ENCODE measurements at regions not wholly inside any gene's neighbourhood (a gene's known extent, or its start where the extent isn't known, plus 50 kb on each side); places are given as distances from the start of the nearest gene placed in this dataset.

DNA sequence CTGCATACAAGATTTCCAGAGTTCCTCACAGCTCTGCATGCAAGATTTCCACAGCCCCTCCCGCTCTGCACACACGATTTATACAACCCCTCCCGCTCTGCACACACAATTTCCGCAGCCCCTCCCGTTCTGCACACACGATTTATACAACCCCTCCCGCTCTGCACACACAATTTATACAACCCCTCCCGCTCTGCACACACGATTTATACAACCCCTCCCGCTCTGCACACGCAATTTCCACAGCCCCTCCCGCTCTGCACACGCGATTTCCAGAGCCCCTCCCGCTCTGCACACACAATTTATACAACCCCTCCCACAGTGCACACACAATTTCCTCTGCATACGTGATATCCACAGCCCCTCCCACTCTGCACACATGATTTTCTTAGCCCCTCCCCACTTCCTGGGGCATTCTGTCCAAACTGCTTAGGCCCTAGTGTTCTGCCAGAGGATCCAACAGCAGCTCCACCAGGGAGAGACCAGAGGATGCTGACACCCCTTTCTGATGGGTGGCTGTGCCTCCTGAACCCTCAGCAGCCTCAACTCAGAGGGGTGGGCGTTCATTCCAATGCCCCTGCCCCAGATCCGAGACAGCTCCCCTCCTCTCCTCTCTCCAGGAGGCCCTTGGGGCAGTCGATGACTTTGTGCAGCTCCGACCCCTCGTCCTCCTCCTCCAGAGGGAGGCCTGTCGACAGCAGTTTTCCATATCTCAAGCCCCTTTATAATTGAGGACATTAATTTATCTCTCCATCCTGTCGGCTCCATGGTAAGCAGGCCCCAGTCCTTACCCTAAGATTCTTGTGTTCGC is 671.7 kb downstream of the BRD1 start:
- no peak for DNase-seq (ENCODE audit: low spot score)

- no peak for DNase-seq (ENCODE audit: low spot score)
These were observed 672.5 kb downstream of the BRD1 start for GRCh38 chr22:49155039-49155769.

DNA sequence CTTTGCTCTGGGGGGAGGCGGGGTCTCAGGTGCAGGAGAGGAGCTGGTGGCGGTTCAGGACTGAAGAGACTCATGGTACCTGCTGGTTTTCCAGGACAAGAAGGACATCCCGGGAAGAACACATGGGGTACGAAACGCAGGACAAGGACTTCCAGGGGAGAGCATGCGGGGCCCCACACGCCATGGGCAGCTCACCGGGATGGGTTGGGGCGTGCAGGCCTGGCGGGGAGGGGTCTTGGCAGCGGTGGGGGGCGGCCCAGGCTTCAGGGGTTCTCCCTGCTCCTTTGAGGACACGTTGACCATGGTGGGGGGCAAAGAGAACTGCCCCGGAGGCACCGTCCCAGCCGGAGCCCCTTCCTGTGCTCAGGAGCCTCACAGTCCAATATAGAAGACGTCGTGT is 673.2 kb downstream of the BRD1 start:
- no peak for DNase-seq (ENCODE audit: low spot score)

- no peak for DNase-seq (ENCODE audit: low spot score)
These were observed 673.8 kb downstream of the BRD1 start for GRCh38 chr22:49153921-49154320.

- DNase-seq (ENCODE audit: low spot score) = no peak
These were observed 674.5 kb downstream of the BRD1 start for GRCh38 chr22:49152939-49153770.

DNA sequence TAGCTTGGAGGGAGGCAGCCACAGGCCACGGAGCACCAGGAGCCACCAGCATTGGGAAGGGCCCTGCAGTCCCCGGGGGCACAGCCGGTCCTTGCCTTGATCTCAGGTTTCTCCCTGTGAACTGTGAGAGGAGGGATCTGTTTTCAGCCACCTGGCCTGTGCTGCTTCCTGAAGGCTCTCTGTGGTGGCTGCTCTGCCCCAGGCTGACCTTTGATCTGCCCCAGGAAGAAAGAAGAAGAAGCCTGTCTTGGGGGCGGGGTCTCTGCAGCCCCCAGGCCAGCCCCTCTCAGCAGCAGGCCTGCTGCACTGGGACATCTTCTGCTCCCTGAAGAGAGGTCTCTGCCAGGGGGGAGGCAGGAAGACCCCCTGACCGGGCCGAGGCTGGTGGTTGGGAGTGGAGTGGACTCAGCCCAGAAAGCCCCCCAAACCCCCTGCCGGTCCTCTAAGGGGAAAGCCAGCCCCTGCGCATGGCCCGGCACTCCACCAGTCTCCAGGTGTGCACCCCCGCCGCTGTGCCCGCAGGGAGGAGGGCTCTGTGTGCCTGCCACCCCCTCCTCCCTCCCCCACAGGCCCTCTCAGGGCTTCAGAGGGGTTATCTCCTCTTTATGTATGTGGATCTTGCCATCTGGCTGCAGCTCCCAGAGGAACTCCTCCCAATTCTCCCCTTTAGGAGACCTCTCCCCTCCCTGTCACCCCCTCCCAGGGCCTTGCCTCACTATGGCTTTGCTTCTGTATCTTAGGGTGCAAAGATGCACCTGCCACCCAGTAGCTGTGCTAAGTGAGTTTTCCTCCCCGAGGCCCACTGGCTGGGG is 675.3 kb downstream of the BRD1 start:
- DNase-seq (ENCODE audit: low spot score) = no peak

- DNase-seq (ENCODE audit: low spot score) = no peak
These were observed 676.2 kb downstream of the BRD1 start for GRCh38 chr22:49151256-49152126.

DNA sequence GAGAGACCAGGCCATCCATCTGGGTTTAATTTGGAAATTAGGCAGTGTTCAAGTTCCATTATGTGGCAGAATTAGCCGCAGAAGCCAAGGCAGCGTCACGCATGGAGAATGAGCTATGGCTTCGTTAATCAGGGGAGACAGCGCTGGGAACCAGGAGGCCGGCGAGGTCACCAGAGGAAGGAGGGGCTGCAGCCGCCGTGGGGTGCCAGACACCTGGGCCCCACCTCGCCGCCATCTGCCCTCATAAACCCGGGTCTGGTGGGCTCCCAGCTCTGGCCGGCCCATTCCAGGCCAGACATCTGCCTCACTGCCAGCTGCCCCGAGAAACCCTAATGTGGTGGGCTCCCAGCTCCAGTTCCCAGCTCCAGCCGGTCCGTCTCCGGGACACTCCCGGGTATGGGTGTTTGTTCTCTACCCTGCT is 676.9 kb downstream of the BRD1 start:
- DNase-seq (ENCODE audit: low spot score) = no peak

- DNase-seq (ENCODE audit: low spot score) = no peak
These were observed 677.7 kb downstream of the BRD1 start for GRCh38 chr22:49149721-49150608.

- no peak for DNase-seq (ENCODE audit: low spot score)
These were observed 678.7 kb downstream of the BRD1 start for GRCh38 chr22:49148895-49149418.

DNA sequence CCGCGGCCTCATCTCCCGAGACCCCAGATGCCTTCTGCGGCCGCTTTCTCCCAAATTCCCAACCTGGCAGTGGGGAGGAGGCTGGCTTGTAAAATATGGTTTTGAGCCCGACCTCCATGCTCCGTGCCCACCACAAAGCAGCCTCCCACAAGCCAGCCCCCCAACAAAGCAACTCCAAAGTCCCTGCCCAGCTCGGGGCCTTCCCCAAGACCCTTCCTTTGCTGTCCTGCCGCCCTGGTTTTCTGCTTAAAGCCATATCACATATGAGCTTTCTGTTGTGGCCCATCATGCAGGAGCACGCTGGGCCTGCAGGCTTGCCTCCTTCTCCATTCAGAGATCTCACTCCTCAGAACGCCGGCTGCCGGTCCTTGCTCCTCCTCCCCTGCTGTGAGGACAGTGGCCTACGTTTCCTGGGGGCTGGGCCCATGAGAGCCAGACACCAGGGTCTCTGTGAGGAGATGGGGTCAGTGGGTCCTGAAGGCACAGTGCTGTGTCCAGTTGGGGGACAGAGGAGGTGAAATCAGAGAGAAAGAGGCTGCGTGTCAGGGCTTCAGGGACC is 680.0 kb downstream of the BRD1 start:
- DNase-seq (ENCODE audit: low spot score) = no peak

- no peak for DNase-seq (ENCODE audit: low spot score)
These were observed 680.5 kb downstream of the BRD1 start for GRCh38 chr22:49147171-49147570.

DNA sequence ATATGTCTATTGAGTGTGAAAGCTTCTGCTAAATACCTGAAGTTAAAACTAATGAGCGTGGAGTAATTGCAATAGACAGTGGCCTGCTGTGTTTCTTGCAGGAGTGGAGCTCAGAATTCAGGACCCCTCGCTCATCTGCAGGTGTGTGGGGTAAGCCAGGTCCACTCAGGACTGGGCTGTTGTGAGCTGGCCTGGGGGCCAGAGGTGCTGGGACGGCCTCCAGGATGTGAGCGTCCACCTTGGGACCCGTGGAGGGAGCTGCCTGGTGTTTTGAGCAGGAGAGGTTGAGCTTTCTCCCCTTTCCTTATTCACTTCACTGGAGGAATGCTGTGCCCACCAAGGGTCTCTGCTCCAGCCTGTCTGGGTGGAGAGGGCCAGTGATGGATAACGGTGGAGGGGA is 681.2 kb downstream of the BRD1 start:
- no peak for DNase-seq (ENCODE audit: low spot score)

DNA sequence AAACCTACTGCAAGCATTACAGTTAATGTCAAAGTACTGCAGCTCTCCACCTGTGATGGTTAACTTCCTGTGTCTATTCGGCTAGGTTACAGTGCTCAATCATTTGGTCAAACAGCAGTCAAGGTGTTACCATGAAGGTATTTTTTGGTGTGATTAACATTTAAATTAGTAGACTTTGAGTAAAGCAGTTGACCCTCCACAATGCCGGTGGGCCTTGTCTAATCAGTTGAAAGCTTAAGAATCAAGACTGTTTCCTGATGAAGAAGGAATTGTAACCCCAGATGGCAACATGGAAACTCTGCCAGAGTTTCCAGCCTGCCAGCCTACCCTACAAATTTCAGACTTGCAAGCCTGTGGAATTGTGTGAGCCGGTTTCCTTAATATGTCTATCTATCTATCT is 683.9 kb downstream of the BRD1 start:
- no peak for DNase-seq (ENCODE audit: low spot score)

DNA sequence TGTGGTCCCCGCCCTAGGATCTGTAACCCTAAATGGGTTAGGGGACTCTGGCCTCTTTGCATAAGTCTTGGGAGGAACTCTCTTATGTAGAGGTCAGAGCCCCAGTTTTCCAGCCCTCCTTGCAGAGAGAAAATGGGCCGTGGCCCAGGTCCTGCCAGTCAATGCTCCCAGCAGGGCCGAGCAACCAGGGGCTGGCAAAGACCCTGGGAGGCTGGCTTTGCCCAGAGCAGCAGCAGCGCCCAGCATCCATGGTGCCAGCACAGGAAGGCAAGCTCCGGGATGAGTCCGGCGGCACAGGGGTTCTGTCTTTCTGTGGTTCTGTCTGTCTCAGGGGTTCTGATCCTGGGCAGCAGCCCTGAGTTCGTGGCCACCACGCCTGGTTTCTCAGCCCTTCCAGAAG is 684.8 kb downstream of the BRD1 start:
- DNase-seq (ENCODE audit: low spot score) = no peak

DNA sequence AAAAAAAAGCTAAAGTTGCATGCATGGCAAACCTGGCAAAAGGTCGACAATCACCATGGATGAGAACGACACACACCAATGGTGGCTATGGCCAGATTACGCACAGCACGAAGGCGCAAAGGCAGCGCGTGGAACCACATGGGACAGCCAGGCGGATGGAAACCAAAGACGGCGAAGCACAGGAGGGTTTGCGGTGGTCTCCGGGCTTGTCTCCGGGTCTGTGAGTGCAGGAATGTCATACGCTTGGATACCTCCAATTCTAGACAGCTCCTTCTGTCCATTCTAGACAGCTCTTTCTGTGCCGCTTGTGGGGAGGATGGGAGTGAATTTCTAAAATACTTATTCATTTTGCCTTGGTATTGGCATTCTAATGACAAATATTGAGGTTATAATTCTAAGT is 685.4 kb downstream of the BRD1 start:
- no peak for DNase-seq (ENCODE audit: low spot score)

GRCh38 chr22:49141761-49142160 is 685.9 kb downstream of the BRD1 start:
- DNase-seq (ENCODE audit: low spot score) = no peak

GRCh38 chr22:49140911-49141665 is 686.6 kb downstream of the BRD1 start:
- no peak for DNase-seq (ENCODE audit: low spot score)
